ENCODE measurements at regions not wholly inside any gene's neighbourhood (a gene's known extent, or its start where the extent isn't known, plus 50 kb on each side); places are given as distances from the start of the nearest gene placed in this dataset.

DNA sequence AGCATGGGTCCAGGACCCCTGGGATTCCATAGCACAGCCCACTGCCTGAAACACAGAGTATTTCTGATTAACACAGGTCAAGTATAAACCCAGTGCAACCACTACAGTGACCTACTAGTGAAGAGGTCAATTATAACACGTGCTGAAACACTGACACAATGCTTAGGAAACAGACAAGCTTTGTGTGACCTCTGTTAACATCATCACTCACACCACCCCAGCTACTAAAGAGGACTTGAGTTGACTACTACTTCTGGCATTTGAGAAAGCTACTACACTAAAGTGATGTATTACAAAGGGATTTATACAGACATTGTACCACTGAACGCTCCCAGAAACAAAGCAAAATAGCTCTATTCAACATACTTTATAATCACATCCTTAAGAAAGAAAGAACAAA is 1935.9 kb upstream of the PCDH20 start:
- H3K27me3 ChIP-seq (ENCODE audit: low read depth), result no peaks in the 10 kb centered on the region
- H3K4me3 ChIP-seq, result no peak overlapping the region
- DNase-seq (no peak), ATAC-seq (no peak)
- H3K36me3 ChIP-seq, result no peaks in the 10 kb centered on the region
- intact Hi-C loops (cut with DNase I), result no loop called here
- H3K27ac ChIP-seq, result no peak overlapping the region
- TF ChIP-seq CTCF (IDR thresholded peaks at IDR 0.05), result no peak
- no peaks in the 10 kb centered on the region for H3K9me3 ChIP-seq
- no peaks in the 10 kb centered on the region for H3K4me1 ChIP-seq

GRCh38 chr13:63351081-63351480 is 1935.4 kb upstream of the PCDH20 start:
- intact Hi-C loops (cut with DNase I), result no loop called here
- no peak for DNase-seq
- no peaks in the 10 kb centered on the region for H3K27me3 ChIP-seq (ENCODE audit: low read depth)
- H3K9me3 ChIP-seq, result no peaks in the 10 kb centered on the region
- no peak overlapping the region for H3K27ac ChIP-seq
- ATAC-seq, result no peak
- H3K4me1 ChIP-seq, result no peaks in the 10 kb centered on the region
- no peak for TF ChIP-seq CTCF (IDR thresholded peaks at IDR 0.05)
- no peaks in the 10 kb centered on the region for H3K36me3 ChIP-seq
- H3K4me3 ChIP-seq, result no peak overlapping the region

GRCh38 chr13:63345835-63346234 is 1930.2 kb upstream of the PCDH20 start:
- ATAC-seq (no peak), DNase-seq (no peak)
- no peaks in the 10 kb centered on the region for H3K27me3 ChIP-seq (ENCODE audit: low read depth)
- intact Hi-C loops (cut with DNase I), result no loop called here
- no peak for TF ChIP-seq CTCF (IDR thresholded peaks at IDR 0.05)
- H3K4me3 ChIP-seq, result no peak overlapping the region
- H3K4me1 ChIP-seq, result no peaks in the 10 kb centered on the region
- no peak overlapping the region for H3K27ac ChIP-seq
- no peaks in the 10 kb centered on the region for H3K9me3 ChIP-seq
- H3K36me3 ChIP-seq, result no peaks in the 10 kb centered on the region

- H3K27ac ChIP-seq, result no peak overlapping the region
- no peak for TF ChIP-seq CTCF (IDR thresholded peaks at IDR 0.05)
- intact Hi-C loops (cut with DNase I), result no loop called here
- no peaks in the 10 kb centered on the region for H3K9me3 ChIP-seq
- no peaks in the 10 kb centered on the region for H3K27me3 ChIP-seq (ENCODE audit: low read depth)
- no peaks in the 10 kb centered on the region for H3K36me3 ChIP-seq
- H3K4me1 ChIP-seq, result no peaks in the 10 kb centered on the region
- ATAC-seq (no peak), DNase-seq (no peak)
- no peak overlapping the region for H3K4me3 ChIP-seq
These were observed 1929.1 kb upstream of the PCDH20 start for GRCh38 chr13:63344711-63345110.

- ATAC-seq (no peak), DNase-seq (no peak)
- Histone ChIP-seq H3K4me1 (no peaks in the 10 kb centered on the region), H3K27me3 (ENCODE audit: low read depth) (no peaks in the 10 kb centered on the region), H3K36me3 (no peaks in the 10 kb centered on the region), H3K27ac (no peak overlapping the region), H3K9me3 (no peaks in the 10 kb centered on the region), H3K4me3 (no peak overlapping the region)
- TF ChIP-seq CTCF (IDR thresholded peaks at IDR 0.05), result no peak
- intact Hi-C loops (cut with DNase I), result no loop called here
These were observed 1922.3 kb upstream of the PCDH20 start for GRCh38 chr13:63337921-63338320.

GRCh38 chr13:63337041-63337440 is 1921.4 kb upstream of the PCDH20 start:
- Histone ChIP-seq H3K36me3 (no peaks in the 10 kb centered on the region), H3K4me3 (no peak overlapping the region), H3K27ac (no peak overlapping the region), H3K27me3 (ENCODE audit: low read depth) (no peaks in the 10 kb centered on the region), H3K9me3 (no peaks in the 10 kb centered on the region), H3K4me1 (no peaks in the 10 kb centered on the region)
- TF ChIP-seq CTCF (IDR thresholded peaks at IDR 0.05), result no peak
- no peak for DNase-seq
- intact Hi-C loops (cut with DNase I), result no loop called here
- peak in 1 of 2 donors; percentile 32 for ATAC-seq

Data from lower lobe of right lung (tissue), 2 donors.